H1 (cell line): ENCODE measurements at regions not wholly inside any gene's neighbourhood (a gene's known extent, or its start where the extent isn't known, plus 50 kb on each side); places are given as distances from the start of the nearest gene placed in this dataset.

Experiments used
- CTCF ChIA-PET: fragments of 300-600 bp; sonication (Branson Sonifier 250); formaldehyde crosslinking; loops from one replicate; lab custom pipeline; 2021; ENCODE audit not compliant: partially characterized antibody; lab: Charles Lee
- POLR2A ChIA-PET: fragments of 300-600 bp; sonication (Branson Sonifier 250); formaldehyde crosslinking; loops from one replicate; lab custom pipeline; 2021; ENCODE audit warnings: inconsistent platforms; ENCODE audit not compliant: partially characterized antibody; lab: Charles Lee
- DNase-seq, 2 experiments: peaks; one replicate each; pipeline versions ENCODE4 v3.0.0 to v3.0.0-alpha.2; 2010 to 2022; ENCODE audit warnings: low spot score in 2 of 2, low read depth in 1 of 2, mixed read lengths in 1 of 2
- FAIRE-seq: peaks from 2 replicates; lab custom pipeline; 2011; peaks lifted over from hg19 to GRCh38; lab: Jason Lieb, UNC
- H2AFZ ChIP-seq: 2 replicates; pipeline ENCODE4 v1.8.1; 2012; ENCODE audit warnings: low read length, inconsistent platforms
- H2AK5ac ChIP-seq: 2 replicates; pipeline ENCODE4 v1.6.1; 2013; ENCODE audit warnings: low read depth, low read length
- H2BK120ac ChIP-seq: replicated peaks from 2 replicates; pipeline ENCODE3; 2013; ENCODE audit warnings: low read depth, low read length, inconsistent platforms
- H2BK12ac ChIP-seq: 2 replicates; pipeline ENCODE4 v1.6.1; 2013; ENCODE audit warnings: low read depth, low read length
- H2BK15ac ChIP-seq: 2 replicates; pipeline ENCODE4 v1.6.1; 2013; ENCODE audit warnings: low read length
- H2BK20ac ChIP-seq: 2 replicates; pipeline ENCODE4 v1.6.1; 2013; ENCODE audit warnings: low read length
- H2BK5ac ChIP-seq: 2 replicates; pipeline ENCODE4 v1.6.1; 2013; ENCODE audit warnings: low read depth, low read length
- H3K14ac ChIP-seq: 2 replicates; pipeline ENCODE4 v1.6.1; 2013; ENCODE audit warnings: inconsistent platforms; ENCODE audit not compliant: insufficient read length
- H3K18ac ChIP-seq: 2 replicates; pipeline ENCODE4 v1.6.1; 2013; ENCODE audit warnings: low read length; ENCODE audit errors: extremely low read depth
- H3K23ac ChIP-seq: 2 replicates; pipeline ENCODE4 v1.6.1; 2013; ENCODE audit warnings: inconsistent platforms; ENCODE audit not compliant: insufficient read length
- H3K23me2 ChIP-seq: 2 replicates; pipeline ENCODE4 v1.6.1; 2013; ENCODE audit warnings: low read depth, low read length
- H3K27ac ChIP-seq: 2 replicates; pipeline ENCODE4 v1.6.1; 2011; ENCODE audit warnings: low read depth, low read length, inconsistent platforms
- H3K27me3 ChIP-seq, 4 experiments: replicated peaks in 1 of 4; 1 replicate in 1 of 4; 2 replicates in 3 of 4; pipeline versions ENCODE4 v1.6.1 to v1.8.1; 2011 to 2013; ENCODE audit warnings: low read length in 3 of 4, mild to moderate bottlenecking in 3 of 4, inconsistent platforms in 2 of 4, mixed read lengths in 2 of 4, moderate library complexity in 1 of 4; ENCODE audit not compliant: control insufficient read depth in 3 of 4, insufficient read depth in 3 of 4; ENCODE audit errors: extremely low read depth in 1 of 4
- H3K36me3 ChIP-seq, 4 experiments: 2 replicates each; pipeline versions ENCODE4 v1.6.1 to v1.8.1; 2011 to 2013; ENCODE audit warnings: mild to moderate bottlenecking in 4 of 4, low read length in 3 of 4, moderate library complexity in 2 of 4, control low read depth in 1 of 4, inconsistent platforms in 1 of 4; ENCODE audit not compliant: insufficient read depth in 4 of 4, control insufficient read depth in 2 of 4
- H3K4ac ChIP-seq: replicated peaks from 2 replicates; pipeline ENCODE3; 2013; ENCODE audit warnings: low read length, low read depth, mixed read lengths, inconsistent platforms; ENCODE audit not compliant: insufficient read length
- H3K4me1 ChIP-seq, 4 experiments: replicated peaks in 1 of 4; 1 replicate in 1 of 4; 2 replicates in 3 of 4; pipeline versions ENCODE4 v1.6.1 to v1.8.1; 2011 to 2013; ENCODE audit warnings: low read length in 3 of 4, inconsistent platforms in 2 of 4, mixed read lengths in 1 of 4; ENCODE audit not compliant: insufficient read depth in 4 of 4, control insufficient read depth in 3 of 4
- H3K4me2 ChIP-seq, 2 experiments: 2 replicates each; pipeline versions ENCODE4 v1.6.1 to v1.8.1; 2011 to 2013; ENCODE audit warnings: low read depth in 2 of 2, low read length in 2 of 2, control low read depth in 1 of 2, inconsistent platforms in 1 of 2, mild to moderate bottlenecking in 1 of 2; ENCODE audit not compliant: insufficient read depth in 1 of 2
- H3K4me3 ChIP-seq, 4 experiments: fragments of 200-600, 300-600 bp in 1 of 4; sonication (generic), shearing (Covaris generic), sonication (Bioruptor Twin) in 1 of 4; 2 replicates each; pipeline versions ENCODE4 v1.5.1 to v1.8.1; 2011 to 2016; ENCODE audit warnings: low read length in 4 of 4, low read depth in 3 of 4, control low read depth in 2 of 4, inconsistent platforms in 2 of 4, mild to moderate bottlenecking in 2 of 4, mixed read lengths in 1 of 4, moderate library complexity in 1 of 4; ENCODE audit not compliant: insufficient read depth in 2 of 4; ENCODE audit errors: extremely low read depth in 1 of 4
- H3K56ac ChIP-seq: replicated peaks from 2 replicates; pipeline ENCODE3; 2013; ENCODE audit warnings: low read depth, mild to moderate bottlenecking, mixed read lengths, low read length, inconsistent platforms; ENCODE audit not compliant: insufficient read length
- H3K79me1 ChIP-seq: 2 replicates; pipeline ENCODE4 v1.6.1; 2013; ENCODE audit warnings: low read depth, low read length, control low read depth
- H3K79me2 ChIP-seq, 2 experiments: 2 replicates each; pipeline versions ENCODE4 v1.6.1 to v1.8.1; 2012 to 2013; ENCODE audit warnings: low read length in 2 of 2, mild to moderate bottlenecking in 2 of 2, inconsistent platforms in 1 of 2; ENCODE audit not compliant: insufficient read depth in 2 of 2, control insufficient read depth in 1 of 2
- H3K9ac ChIP-seq, 4 experiments: replicated peaks in 1 of 4; 1 replicate in 1 of 4; 2 replicates in 3 of 4; pipeline versions ENCODE4 v1.6.1 to v1.8.1; 2011 to 2013; ENCODE audit warnings: low read depth in 3 of 4, low read length in 3 of 4, control low read depth in 2 of 4, mild to moderate bottlenecking in 2 of 4, moderate library complexity in 2 of 4, inconsistent platforms in 1 of 4; ENCODE audit errors: extremely low read depth in 1 of 4
- H3K9me3 ChIP-seq, 2 experiments: 2 replicates each; pipeline versions ENCODE4 v1.6.1 to v1.8.1; 2012 to 2013; ENCODE audit warnings: mild to moderate bottlenecking in 2 of 2, moderate library complexity in 2 of 2, control low read depth in 1 of 2, inconsistent platforms in 1 of 2, low read depth in 1 of 2, low read length in 1 of 2, mixed read lengths in 1 of 2; ENCODE audit not compliant: insufficient read depth in 2 of 2
- H4K20me1 ChIP-seq, 2 experiments: replicated peaks in 1 of 2; 2 replicates each; pipeline versions ENCODE3 to v1.8.1; 2011 to 2013; ENCODE audit warnings: inconsistent platforms in 2 of 2, low read length in 2 of 2, mild to moderate bottlenecking in 1 of 2; ENCODE audit not compliant: insufficient read depth in 2 of 2, control insufficient read depth in 1 of 2
- H4K5ac ChIP-seq: 2 replicates; pipeline ENCODE4 v1.6.1; 2013; ENCODE audit warnings: low read length, low read depth, mixed read lengths, inconsistent platforms; ENCODE audit not compliant: insufficient read length
- H4K8ac ChIP-seq: 2 replicates; pipeline ENCODE4 v1.8.0; 2013; ENCODE audit warnings: mild to moderate bottlenecking, moderate library complexity, low read length, inconsistent platforms; ENCODE audit not compliant: insufficient read depth; ENCODE audit errors: extremely low read depth
- H4K91ac ChIP-seq: replicated peaks from 2 replicates; pipeline ENCODE3; 2013; ENCODE audit warnings: low read length, mixed read lengths, inconsistent platforms; ENCODE audit not compliant: insufficient read length
- ATF3 ChIP-seq: IDR thresholded peaks from 2 replicates; pipeline ENCODE4 v1.6.1; 2011; ENCODE audit warnings: low read depth, mild to moderate bottlenecking, low read length; ENCODE audit not compliant: insufficient read depth
- BACH1 ChIP-seq: IDR thresholded peaks from 2 replicates; pipeline ENCODE4 v1.6.1; 2012; ENCODE audit warnings: low read length, improper control_type of control experiment
- EZH2 ChIP-seq: fragments of 200-600 bp; sonication (generic); IDR thresholded peaks from 2 replicates; pipeline ENCODE4 v1.7.1; 2012; ENCODE audit warnings: low read depth, mild to moderate bottlenecking, moderate library complexity, low read length, inconsistent platforms; ENCODE audit not compliant: severe bottlenecking
- NANOG ChIP-seq: IDR thresholded peaks from 2 replicates; pipeline ENCODE4 v1.6.1; 2011; ENCODE audit warnings: low read length, low read depth, mild to moderate bottlenecking, inconsistent platforms; ENCODE audit not compliant: insufficient read depth, poor library complexity, severe bottlenecking
- NRF1 ChIP-seq: IDR thresholded peaks from 2 replicates; pipeline ENCODE4 v1.6.1; 2011; ENCODE audit warnings: mild to moderate bottlenecking, low read depth, low read length, improper control_type of control experiment
- SIRT6 ChIP-seq: IDR thresholded peaks from one replicate; pipeline ENCODE4 v1.7.1; 2012; ENCODE audit warnings: low read length, inconsistent platforms
- SP1 ChIP-seq: IDR thresholded peaks from 2 replicates; pipeline ENCODE4 v1.6.1; 2011; ENCODE audit warnings: low read depth, low read length
- SP2 ChIP-seq: IDR thresholded peaks from 2 replicates; pipeline ENCODE4 v1.6.1; 2012; ENCODE audit warnings: mild to moderate bottlenecking, low read length, inconsistent platforms
- ZNF274 ChIP-seq: IDR thresholded peaks from 2 replicates; pipeline ENCODE4 v1.7.0; 2012; ENCODE audit warnings: low read length, borderline replicate concordance; ENCODE audit errors: extremely low read depth
- WGBS, 2 experiments: shearing (Covaris generic) in 1 of 2; methylation state at CpG; one replicate each; pipeline versions ENCODE4 v1.1.6 to v1.1.7; 2013 to 2015; ENCODE audit warnings: low lambda C conversion rate in 2 of 2, mixed read lengths in 2 of 2, inconsistent platforms in 1 of 2, low coverage in 1 of 2, missing lambda C conversion rate in 1 of 2; ENCODE audit not compliant: insufficient replicate concordance in 2 of 2, insufficient coverage in 1 of 2, insufficient read length in 1 of 2; ENCODE audit errors: extremely low coverage in 1 of 2, missing lambda C conversion rate in 1 of 2; 5-methylcytosine and 5-hydroxymethylcytosine counted together

- Histone ChIP-seq H3K18ac (no peak overlapping the region), H3K4me1 (no peaks in the 10 kb centered on the region), H3K14ac (no peak overlapping the region), H3K4ac (no peak overlapping the region), H3K36me3 (peaks cover 0 to 3% (median 0%) of the 10 kb centered on the region in 4 experiments; a peak in 1 of 8 replicates), H3K79me2 (no peaks in the 10 kb centered on the region), H3K79me1 (no peaks in the 10 kb centered on the region), H3K27ac (no peak overlapping the region), H2BK15ac (no peak overlapping the region), H2AK5ac (no peak overlapping the region), H2BK5ac (no peak overlapping the region), H2BK120ac (no peak overlapping the region), H4K20me1 (no peaks in the 10 kb centered on the region), H3K4me2 (no peak overlapping the region), H3K23ac (no peak overlapping the region), H3K9me3 (peaks cover 16 to 17% of the 10 kb centered on the region in 2 experiments), H2AFZ (no peak overlapping the region), H2BK20ac (no peak overlapping the region), H3K23me2 (no peaks in the 10 kb centered on the region), H3K56ac (no peak overlapping the region), H3K9ac (no peak overlapping the region), H4K91ac (no peak overlapping the region), H4K5ac (no peak overlapping the region), H3K4me3 (no peak overlapping the region), H4K8ac (no peak overlapping the region), H3K27me3 (no peaks in the 10 kb centered on the region), H2BK12ac (no peak overlapping the region)
- 96% methylated on average over 2 of the region's 2 CpGs; no CpG with 5 or more reads in 1 of the 2 experiments for WGBS, 2 experiments
- no peak for FAIRE-seq
- CTCF ChIA-PET, result interaction anchor here (0.6 to 1.4 kb wide), 3 partner anchors 36 to 287 kb away, joined by 3 to 5 read pairs (median 3); no protein-coding TSS in a partner anchor
- no peak for DNase-seq
- POLR2A ChIA-PET, result no interaction called here
- TF ChIP-seq ZNF274 (no peak), ATF3 (no peak), SP1 (no peak), BACH1 (no peak), EZH2 (no peak), SIRT6 (no peak), NANOG (no peak), NRF1 (no peak), SP2 (no peak)
These were observed 330.1 kb downstream of the DLEU7 start for GRCh38 chr13:50513300-50513877.
